ENCODE measurements at regions not wholly inside any gene's neighbourhood (a gene's known extent, or its start where the extent isn't known, plus 50 kb on each side); places are given as distances from the start of the nearest gene placed in this dataset.

DNA sequence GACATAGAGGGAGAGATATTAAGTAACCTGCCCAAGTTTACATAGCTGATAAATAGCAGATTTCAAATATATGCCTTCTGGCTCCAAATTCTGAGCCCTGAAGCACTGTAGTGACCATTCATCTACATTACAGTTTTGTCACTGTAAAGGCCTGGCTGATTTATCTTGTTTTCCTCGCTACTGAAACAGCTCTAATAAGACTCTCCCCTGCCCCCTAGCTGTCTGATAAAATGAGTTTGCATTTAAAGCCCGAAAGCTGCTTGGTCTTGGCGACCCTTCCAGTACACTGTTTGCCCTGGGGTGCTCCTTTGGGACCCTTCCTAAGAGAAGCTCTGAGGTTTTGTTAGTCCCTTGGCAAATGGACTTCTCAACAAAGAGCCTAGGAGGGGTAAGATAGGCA lies 59.7 kb upstream of the RAB11FIP2 start:
- DNase-seq = no peak

DNA sequence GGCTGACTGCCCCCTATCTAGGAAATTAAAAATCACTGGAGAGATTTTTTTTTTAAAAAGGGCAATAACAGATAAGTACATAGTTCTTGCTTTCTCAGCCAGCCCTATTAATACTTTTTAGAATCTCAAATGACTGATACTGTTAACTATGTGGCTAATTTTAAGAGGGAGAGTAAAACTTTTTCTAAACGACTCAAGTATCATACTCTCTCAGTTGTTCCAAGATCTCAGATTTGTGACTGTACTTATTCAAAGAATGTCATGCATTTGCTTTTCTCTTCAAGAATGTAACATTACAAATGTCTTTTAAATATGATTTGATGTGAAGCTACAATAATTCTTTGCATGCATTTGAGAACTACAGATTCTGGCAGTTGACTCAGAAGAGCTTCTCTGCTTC lies 55.4 kb upstream of the RAB11FIP2 start:
- no peak for DNase-seq

- DNase-seq = no peak
These were observed 54.8 kb upstream of the RAB11FIP2 start for GRCh38 chr10:118101501-118101900.

Data from stimulated activated CD4-positive, alpha-beta T cell treated with anti-CD3 and anti-CD28 coated beads, Interleukin-4, amount 100 ng/mL, for 24 hours (primary cell).